SU-DHL-6 (cell line): ENCODE measurements at regions not wholly inside any gene's neighbourhood (a gene's known extent, or its start where the extent isn't known, plus 50 kb on each side); places are given as distances from the start of the nearest gene placed in this dataset.

Source experiments
- EZH2phosphoT487 ChIP-seq: fragments of 200-600 bp; sonication (generic), shearing (Covaris generic); conservative IDR thresholded peaks from 2 replicates; pipeline ENCODE4 v1.6.1; 2018; ENCODE audit warnings: mild to moderate bottlenecking, antibody characterized with exemption, low read length, moderate library complexity, mixed read lengths
- TF ChIP-seq, protein P1 (sequence below): fragments of 200-600 bp; sonication (generic); IDR thresholded peaks from one replicate; pipeline ENCODE4 v1.5.1; 2017; ENCODE audit warnings: antibody characterized with exemption, mild to moderate bottlenecking, low read length, moderate library complexity; ENCODE audit not compliant: insufficient read depth, poor library complexity, severe bottlenecking

- TF ChIP-seq, protein P1, sequence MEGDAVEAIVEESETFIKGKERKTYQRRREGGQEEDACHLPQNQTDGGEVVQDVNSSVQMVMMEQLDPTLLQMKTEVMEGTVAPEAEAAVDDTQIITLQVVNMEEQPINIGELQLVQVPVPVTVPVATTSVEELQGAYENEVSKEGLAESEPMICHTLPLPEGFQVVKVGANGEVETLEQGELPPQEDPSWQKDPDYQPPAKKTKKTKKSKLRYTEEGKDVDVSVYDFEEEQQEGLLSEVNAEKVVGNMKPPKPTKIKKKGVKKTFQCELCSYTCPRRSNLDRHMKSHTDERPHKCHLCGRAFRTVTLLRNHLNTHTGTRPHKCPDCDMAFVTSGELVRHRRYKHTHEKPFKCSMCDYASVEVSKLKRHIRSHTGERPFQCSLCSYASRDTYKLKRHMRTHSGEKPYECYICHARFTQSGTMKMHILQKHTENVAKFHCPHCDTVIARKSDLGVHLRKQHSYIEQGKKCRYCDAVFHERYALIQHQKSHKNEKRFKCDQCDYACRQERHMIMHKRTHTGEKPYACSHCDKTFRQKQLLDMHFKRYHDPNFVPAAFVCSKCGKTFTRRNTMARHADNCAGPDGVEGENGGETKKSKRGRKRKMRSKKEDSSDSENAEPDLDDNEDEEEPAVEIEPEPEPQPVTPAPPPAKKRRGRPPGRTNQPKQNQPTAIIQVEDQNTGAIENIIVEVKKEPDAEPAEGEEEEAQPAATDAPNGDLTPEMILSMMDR: no peak
- TF ChIP-seq EZH2phosphoT487: no peak
These were observed 70.6 kb upstream of the ZMYND8 start for GRCh38 chr20:47427067-47427466.
